SIG-M5 treated with dmso at 0.1 percent for 504 hours (cell line): ENCODE measurements at regions not wholly inside any gene's neighbourhood (a gene's known extent, or its start where the extent isn't known, plus 50 kb on each side); places are given as distances from the start of the nearest gene placed in this dataset.

Experiments used
- DNase-seq: peaks from one replicate; lab custom pipeline; 2025; ENCODE audit not compliant: unreplicated experiment; lab: John Stamatoyannopoulos, UW

DNA sequence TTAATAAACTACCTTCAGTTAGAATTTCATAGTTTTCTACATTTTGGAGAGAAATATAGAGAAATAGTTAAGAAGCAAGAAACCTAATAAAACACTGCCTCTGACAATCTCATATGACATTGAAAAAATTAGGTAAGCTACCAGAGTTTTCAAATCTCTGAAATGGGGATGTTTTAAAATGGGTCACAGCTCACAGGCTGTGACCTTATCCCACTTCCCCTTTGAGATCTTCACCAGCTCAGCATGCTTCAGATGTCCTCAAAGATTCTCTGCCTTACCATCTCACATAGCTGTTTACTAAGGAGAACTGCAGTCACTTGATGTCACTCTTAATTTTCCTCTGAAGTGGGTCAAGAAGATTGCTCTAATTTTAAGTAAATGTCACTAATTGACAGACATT, 717.8 kb downstream of the JRKL start:
- DNase-seq, result peak; percentile 1

DNA sequence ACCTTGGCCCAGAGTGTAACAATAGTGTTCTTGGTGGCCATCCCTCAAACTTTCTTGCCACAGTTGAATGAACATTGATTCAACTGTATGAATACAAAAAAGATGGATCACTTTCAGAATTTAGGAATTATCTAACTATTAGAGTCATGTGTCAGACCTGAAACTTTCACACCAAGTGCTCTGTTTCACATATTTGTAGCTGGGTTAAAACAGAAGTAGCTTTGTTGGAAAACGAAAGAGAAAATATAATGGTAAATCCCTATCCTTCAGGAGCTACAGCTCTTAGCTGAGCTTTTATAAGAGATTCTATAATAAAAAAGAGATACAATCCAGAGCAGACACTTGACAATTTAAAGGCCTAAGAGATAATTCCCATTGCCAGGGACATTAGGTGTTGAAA, 719.3 kb downstream of the JRKL start:
- DNase-seq, result no peak

DNA sequence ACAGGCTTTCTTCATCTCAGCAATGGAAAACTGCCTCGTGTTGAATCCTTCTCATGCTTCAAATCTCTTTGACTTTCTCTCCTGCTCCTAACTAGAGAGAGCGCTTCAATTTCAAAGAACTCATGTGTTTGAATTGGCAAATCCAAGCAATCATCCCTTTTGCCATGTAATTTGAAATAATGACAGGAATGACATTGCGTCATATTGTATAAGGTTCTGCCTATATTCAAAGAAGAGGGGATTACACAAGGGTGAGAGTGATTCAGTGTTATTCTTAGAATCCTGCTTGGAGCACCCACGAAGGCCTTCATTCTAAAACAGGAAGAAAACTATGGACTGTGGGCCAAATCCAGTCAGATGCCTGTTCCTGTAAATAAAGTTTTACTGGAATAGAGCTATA, 720.6 kb downstream of the JRKL start:
- DNase-seq, result peak; percentile 10

DNA sequence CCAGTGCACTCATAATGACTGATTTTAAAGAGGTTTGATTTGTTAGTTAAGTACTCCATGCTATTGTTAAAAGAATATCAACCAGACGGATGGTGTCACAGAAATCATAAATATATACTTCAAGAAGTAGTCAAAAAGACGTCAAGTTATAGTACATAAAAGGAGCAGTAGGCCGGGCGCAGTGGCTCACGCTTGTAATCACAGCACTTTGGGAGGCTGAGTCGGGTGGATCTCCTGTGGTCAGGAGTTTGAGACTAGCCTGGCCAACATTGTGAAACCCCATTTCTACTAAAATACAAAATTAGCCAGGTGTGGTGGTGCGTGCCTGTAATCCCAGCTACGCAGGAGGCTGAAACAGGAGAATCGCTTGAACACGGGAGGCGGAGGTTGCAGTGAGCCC, 721.7 kb downstream of the JRKL start:
- DNase-seq, result no peak

DNA sequence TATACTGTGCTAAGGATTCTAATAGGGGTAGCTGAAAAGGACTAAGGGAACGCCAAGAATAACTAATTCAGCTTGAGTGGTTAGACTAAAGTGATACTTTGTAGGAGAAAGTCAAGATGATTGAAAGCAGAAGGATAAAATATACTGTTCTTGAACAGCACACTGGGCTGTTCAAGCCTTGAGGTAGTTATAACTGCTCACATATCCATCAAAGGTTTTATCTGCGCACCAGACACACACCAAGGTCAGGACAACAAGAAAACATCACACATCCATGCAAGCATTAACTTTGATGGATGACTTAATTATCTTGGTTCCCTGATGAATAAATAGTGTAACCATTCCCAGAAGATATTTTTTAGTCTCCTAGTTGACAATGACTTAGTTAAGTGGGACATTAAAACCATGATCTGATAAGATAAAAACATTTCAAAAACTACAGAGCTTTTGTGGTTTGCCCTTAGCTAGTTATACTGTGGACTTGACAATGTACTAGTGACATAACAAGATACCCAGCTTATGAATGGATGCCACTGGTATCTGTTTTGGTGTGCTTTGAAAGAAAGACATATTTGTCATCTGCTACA, 728.9 kb downstream of the JRKL start:
- no peak for DNase-seq

DNA sequence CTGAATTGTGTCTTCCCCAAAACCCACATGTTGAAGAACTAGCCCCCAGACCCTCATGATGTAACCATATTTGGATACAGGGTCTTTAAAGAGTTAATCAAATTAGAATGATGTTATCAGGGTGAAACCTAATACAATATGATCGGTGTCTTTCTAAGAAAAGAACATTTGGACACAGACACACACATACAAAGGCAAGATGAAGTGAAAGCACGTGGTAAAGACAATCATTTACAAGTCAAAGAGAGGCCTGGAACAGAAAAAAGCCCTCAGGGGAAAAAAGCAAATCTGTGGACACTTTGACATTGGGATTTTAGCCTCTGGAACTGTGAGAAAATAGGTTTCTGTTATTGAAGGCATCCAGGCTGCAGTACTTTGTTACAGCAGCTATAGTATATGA, 733.4 kb downstream of the JRKL start:
- DNase-seq, result no peak

DNA sequence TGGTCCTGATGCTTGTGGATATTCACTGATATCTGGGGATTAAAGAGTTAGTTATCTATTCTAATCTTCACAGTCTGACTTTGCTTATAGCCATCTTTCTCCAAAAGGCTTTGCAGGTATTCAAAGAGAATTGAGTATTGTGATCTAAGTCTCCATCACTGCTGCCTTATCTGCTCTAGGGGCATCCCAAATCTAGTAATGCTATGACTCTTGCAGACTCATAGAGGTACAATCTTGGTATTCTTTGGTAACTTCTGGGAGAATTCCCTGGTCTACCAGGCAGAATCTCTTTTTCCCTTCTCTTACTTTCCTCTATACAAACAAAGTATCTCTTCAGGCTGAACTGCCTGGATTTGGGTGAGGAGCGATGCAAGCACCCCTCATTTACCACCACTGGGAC, 746.3 kb downstream of the JRKL start:
- no peak for DNase-seq

DNA sequence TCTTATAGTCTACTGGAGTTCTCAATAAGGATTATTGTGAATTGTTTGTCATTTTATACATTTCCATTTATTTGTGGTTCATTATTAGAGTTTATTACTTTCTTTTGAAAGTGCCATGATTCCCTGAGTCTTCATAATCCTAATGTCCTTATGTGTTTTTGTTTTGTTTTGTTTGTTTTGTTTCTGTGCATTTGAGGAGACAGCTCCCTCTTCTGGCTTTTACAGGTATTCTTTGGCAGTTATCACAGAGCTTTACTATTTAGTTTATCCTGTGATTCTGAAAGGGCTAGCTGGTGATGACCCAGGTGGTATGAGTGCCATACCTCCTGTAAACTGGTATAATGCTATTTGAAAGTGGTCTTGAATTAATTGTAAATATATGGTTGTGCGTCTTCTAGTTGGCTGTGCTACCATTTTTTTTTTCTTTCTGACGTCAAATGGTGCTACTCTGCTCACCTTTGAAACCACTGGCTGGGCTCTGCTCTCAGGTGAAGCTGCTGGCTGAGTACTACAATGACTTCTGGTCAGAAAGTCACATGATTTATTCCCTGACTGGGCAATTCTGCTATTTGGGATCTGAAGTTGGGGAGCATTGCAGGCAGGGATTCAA, 751.2 kb downstream of the JRKL start:
- no peak for DNase-seq

DNA sequence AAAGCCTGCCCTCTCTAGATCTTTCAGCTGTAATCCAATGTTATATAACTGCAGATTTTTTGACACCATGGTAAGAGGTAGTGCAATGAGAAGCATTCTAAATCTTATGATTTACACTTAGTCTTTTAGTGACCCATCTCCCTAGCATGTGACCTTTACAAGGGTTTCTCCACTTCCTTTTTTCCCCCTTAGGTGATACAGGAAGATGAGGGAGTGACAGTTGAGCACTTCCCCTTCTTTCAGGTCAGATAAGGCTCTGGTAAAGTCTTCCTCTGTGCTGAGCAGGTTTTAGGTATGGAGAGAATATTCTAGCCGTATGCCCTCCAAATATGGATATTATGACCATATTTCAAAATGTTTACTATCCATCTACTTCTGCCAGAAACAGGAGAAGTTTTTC, 753.6 kb downstream of the JRKL start:
- DNase-seq, result no peak

DNA sequence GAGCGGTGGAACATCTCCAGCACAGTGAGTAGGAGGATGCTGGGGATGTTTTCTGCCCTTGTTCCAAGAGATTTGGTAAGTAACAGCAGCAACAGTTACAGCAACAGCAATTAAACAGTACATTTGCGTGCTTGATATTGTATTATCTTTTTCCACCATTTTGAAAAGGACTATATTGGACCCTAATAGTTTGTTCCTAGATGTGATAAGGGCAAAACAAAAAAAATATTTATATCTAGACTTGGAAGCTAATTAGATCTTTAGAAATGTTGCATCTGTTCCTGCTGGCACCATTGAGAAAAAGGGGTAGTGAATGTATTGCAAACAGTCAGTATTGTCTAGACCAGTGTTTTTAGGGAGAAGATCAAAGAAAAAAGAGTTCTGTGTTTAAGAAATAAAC, 759.9 kb downstream of the JRKL start:
- DNase-seq, result no peak

DNA sequence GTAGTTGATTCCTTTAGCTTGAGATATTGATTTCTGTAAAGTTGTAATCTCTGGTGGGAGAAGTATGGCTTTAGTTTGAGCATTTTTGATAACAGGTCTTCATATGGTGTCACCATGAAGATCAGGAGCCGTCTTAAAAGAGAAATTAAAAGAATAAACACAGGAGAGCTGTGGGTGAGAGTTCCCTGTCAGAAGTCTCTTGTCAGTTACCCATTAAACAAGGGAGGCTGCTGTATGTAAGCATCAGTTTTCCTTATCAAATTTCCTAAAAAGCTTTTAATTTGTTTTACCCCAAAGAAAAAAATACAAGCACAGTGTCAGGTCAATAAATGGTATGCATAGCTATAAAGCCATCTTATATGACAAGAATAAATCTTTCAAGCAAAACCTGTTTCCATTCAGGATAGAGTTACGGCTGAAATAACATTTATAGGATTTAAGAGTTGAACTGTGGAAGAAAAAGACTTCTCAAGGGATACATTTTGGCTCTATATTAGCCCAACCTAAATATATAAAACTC, 767.5 kb downstream of the JRKL start:
- DNase-seq, result no peak

DNA sequence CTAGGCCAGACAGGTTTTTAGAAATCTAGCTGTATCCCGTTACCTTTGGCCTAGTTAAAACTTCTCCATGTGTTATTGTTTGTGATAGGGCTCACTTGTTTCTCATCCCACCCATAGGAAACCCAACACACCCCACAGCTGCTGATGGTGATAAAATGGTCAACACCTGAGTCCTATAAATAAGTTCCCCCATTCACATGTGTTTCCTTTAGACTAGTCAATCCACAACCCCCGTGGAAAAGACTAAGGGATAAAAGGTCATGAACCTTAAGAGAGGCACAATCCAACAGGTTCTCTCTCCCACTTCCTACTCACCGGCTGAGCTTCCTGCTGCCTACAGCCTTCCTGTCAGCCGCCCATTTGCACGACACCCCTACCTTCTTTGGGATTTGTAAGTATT, 768.4 kb downstream of the JRKL start:
- no peak for DNase-seq

DNA sequence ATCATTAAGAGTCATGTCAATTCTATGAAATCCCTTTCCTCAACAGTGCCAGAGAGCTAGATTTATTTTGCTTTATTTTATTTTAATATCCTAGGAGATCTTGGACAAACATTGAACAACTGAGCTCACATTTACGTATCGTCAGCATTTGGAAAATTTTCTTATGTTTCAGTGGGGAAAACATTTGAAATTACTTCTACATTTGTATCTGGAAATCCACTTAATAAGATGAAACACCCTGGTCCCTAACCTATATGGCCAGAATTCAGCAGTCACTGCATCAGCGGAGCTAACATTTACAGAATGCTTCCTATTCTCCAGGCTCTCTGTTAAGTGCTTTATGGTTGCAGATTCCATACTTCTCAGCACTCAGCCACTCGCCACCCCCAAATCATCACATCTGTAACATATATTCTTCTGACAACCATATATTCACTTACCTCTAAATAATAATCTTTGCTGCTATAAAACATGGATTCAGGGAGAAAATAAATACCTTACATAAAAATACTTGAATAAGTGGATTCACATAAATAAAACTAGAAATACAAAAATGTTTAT, 773.9 kb downstream of the JRKL start:
- DNase-seq, result no peak

DNA sequence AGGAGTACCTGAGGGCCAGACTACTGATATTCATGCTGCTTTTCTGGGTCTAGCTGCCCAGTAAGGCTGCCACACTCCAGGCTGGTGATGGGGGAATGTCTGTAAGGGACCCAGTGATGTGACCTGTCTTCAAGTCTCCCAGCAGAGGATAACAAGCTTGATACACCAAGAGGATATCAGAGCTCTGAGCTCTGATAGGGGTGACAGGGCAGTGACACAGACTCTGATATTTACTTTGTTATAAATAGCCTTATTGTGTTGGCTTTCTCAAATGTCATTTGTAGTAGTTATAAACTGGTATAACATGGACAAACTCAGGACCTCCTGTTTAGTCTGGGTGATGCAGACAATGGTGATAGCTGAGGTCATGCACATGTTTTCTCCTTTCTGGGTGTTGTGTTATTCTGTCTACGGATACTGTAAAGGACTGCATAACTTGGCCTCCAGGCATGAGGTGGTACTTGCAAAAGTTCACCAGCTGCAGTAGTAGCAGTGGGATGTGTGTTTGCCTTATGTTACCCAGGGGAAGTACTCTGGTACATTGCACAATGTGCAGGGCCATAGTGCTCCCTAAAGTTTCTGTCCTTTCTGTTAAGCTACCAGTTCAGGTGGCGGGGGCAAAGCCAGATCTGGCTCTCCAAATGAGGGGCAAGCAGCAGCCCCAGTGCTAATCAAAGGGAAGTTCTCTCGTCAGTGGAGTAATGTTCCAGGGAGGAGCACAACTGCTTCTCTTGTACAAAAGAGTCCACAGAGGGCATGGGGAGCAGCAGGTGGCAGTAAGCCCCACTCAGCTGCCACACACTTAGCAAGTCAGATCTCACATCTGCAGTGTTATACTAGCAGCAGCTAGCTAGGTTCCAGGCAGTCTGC, 812.2 kb downstream of the JRKL start:
- DNase-seq, result no peak

DNA sequence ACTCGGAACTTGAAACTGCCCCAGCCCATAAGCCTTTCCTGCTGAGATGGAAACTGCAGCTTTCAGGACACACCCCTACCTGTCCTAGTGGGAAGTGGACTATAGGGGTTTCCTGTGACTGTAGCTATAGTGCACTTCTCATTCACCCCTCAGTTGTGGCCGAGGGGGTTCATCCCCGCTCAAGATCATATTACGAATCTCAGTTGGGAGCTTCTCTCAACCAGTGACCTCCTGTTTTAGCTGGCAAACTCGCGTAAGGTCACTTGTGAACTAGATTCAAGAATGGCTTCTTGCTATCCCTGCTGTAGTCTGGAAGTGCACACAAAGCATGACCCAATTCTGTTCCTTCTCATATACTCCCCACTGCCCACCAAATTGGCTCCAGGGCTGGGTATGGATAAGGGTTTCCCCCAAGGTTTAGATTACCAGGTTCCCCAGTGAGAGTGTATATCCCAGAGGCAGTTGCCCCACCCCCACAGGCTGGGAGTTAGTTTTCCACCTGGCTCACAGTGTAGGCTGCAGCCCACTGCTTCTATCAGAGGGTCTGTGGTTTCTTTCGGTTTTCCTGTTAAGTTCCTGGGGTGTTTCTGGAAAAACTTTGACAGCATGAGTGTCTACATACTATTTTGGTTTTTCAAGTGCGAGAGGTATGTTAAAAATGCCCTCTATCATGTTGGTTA, 812.9 kb downstream of the JRKL start:
- no peak for DNase-seq

DNA sequence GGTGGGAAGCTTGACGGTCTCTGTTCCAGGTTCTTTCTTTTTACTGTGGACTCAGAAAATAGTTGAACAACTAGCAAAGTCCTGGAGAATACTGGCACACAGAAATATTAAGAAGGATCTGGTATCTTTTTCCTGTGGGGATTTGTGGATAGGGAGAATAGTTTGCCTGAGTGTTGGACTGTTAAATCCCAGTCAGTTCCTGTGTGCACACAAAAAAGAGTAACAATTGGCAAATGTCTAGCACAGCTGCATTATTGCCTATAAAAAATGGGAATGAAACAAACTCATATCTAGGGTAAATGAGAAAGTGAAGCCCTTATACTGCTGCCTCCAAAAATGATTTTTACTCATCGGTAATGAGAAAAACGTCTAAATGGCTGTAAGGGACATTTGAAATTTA, 828.2 kb downstream of the JRKL start:
- DNase-seq, result no peak

DNA sequence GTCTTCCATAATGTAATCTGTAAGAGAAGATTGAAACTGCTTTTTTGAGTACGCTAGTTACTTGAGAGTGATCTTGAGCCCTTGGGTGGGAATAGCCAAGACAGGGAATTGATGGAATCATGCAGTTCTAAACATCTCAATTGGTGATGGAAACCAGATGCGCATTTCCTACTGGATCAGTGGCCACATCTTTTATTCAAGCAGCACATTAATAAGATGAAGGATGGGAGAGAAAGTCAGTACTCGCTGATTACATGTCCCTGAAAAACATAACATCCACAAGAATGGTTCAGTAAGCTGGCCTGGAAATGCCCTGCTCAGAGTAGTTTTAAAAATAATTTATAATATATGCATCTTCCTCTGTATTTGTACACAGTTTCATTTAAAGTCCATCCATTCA, 833.8 kb downstream of the JRKL start:
- no peak for DNase-seq

DNA sequence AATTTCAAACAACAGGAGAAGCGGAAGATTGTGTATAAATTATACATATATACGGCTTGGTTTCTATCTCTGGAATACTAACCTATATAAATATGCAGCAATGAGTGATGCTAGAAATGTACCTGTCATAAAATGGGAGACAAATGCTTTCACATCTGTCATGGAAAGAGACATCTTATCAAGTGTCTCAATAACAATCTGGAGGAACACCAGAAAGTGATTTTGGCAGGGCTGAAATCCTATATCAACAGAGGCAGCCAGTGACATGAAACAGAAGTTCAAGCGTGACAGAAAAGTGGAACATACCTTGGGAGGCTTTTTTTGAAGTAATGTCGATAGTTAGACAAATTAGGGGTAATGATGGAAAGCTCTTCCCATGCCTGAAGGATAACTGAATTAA, 834.6 kb downstream of the JRKL start:
- DNase-seq, result no peak

DNA sequence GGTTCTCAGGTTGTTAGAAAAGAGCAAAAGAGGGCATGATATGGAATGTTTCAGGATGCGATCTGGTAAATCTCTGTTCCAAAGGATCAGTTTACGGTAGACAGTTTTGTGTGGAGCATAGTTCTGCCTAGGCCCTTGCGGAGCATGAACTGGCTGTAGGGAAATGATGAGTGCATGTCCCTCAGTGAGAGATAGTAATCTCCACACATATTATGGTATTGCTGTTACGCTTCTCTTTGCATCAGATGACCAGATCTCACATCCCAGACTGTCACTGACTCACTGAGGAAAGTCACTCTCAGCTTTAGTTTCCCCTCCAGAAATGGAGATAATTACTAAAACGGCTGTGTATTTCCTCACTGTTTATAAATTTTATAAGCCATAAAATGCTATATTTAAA, 836.0 kb downstream of the JRKL start:
- no peak for DNase-seq

DNA sequence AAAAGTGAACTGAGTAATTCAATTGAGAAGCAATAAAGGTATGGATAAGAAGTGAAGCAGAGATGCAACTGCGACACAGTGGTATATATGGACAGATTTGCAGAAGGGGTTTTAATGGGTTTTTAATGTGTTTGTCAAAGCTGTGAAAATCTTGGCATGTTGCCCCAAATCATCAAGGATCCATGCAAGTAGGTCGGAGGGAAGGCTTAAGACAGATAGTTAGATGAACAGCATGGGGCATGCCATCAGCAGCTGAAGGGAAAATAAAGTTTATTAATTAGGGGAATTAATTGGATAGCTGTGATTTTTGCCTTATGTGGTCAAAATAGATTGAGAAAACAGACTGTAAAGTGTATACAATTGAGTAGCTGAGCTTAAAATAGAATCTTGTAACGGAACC, 840.1 kb downstream of the JRKL start:
- no peak for DNase-seq

DNA sequence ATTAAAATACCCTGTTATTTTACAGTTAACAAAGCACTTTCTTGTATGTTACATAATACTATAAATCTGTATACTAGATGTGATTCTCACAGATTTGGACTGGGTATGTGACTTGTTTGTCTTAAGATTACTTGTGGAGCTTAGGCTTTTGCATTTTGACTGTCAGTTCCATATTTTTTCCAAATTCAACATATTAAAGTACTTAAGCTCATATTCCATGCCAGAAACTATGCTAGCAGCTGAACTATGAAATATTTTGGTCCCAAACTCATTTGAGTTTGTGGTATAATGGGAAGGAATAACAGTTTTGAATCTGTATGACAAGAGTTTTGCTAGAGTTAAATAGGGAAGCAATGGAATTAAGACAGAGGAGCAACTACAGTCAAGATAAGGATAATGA, 841.4 kb downstream of the JRKL start:
- no peak for DNase-seq
